NCI-H128 (cell line): ENCODE measurements at regions not wholly inside any gene's neighbourhood (a gene's known extent, or its start where the extent isn't known, plus 50 kb on each side); places are given as distances from the start of the nearest gene placed in this dataset.

Source experiments
- DNase-seq: peaks from one replicate; lab custom pipeline; 2025; ENCODE audit not compliant: unreplicated experiment; lab: John Stamatoyannopoulos, UW

GRCh38 chr13:111394211-111394922 lies 73.9 kb downstream of the TEX29 start:
- no peak for DNase-seq

- no peak for DNase-seq
Measured at GRCh38 chr13:111395511-111396393, 75.3 kb downstream of the TEX29 start.

- no peak for DNase-seq
Measured at GRCh38 chr13:111396457-111396856, 76.0 kb downstream of the TEX29 start.

GRCh38 chr13:111397202-111397880 lies 76.9 kb downstream of the TEX29 start:
- DNase-seq = no peak

GRCh38 chr13:111398196-111398595 lies 77.8 kb downstream of the TEX29 start:
- no peak for DNase-seq

- no peak for DNase-seq
Measured at GRCh38 chr13:111398715-111399299, 78.4 kb downstream of the TEX29 start.

- no peak for DNase-seq
Measured at GRCh38 chr13:111399334-111399733, 78.9 kb downstream of the TEX29 start.

GRCh38 chr13:111399776-111400538 lies 79.5 kb downstream of the TEX29 start:
- DNase-seq = no peak

GRCh38 chr13:111401151-111401550 lies 80.7 kb downstream of the TEX29 start:
- DNase-seq = no peak

GRCh38 chr13:111401755-111402154 lies 81.3 kb downstream of the TEX29 start:
- no peak for DNase-seq

GRCh38 chr13:111402441-111402840 lies 82.0 kb downstream of the TEX29 start:
- DNase-seq = no peak

GRCh38 chr13:111403266-111403665 lies 82.8 kb downstream of the TEX29 start:
- no peak for DNase-seq

- no peak for DNase-seq
Measured at GRCh38 chr13:111404746-111405145, 84.3 kb downstream of the TEX29 start.

GRCh38 chr13:111406636-111407035 lies 86.2 kb downstream of the TEX29 start:
- no peak for DNase-seq

GRCh38 chr13:111407381-111408131 lies 87.1 kb downstream of the TEX29 start:
- DNase-seq = no peak

- no peak for DNase-seq
Measured at GRCh38 chr13:111409413-111409812, 89.0 kb downstream of the TEX29 start.

GRCh38 chr13:111410232-111411021 lies 90.0 kb downstream of the TEX29 start:
- no peak for DNase-seq

- DNase-seq = no peak
Measured at GRCh38 chr13:111411151-111411858, 90.9 kb downstream of the TEX29 start.
